Activated CD4-positive, alpha-beta T cell treated with anti-CD3 and anti-CD28 coated beads, Interleukin-10, Interleukin-2, amounts not matched to agents 100 ng/mL and 50 ng/mL, durations not matched to agents 16 hours and 8 hours (primary cell): ENCODE measurements at regions not wholly inside any gene's neighbourhood (a gene's known extent, or its start where the extent isn't known, plus 50 kb on each side); places are given as distances from the start of the nearest gene placed in this dataset.
"Not testable (repeated sequence)": the region's sequence is repeated elsewhere in the genome, so short reads cannot be mapped to it uniquely, and the experiment has no call there.

Experiments used
- DNase-seq: peaks from one replicate; pipeline ENCODE4 v3.0.0-alpha.2; 2020

DNA sequence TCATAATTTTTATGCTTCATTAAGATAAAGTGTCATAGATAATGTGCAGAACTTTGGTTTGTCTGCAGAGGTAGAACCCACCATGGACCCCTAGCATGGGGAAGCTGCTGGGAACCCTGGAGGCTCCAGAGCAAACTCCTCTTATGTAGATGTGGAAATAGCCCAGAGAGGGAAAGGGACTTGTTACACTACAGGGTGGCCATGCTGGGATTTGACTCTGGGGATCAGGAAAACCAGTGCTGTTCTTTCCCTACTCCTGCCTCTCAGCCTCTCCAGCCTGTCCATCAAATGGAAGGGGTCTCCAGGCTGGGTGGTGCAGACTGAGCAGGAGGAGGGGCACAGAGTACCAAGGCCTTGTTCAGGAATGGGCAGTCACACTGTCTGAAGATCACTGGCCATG lies 54.2 kb downstream of the MSX1 start:
- DNase-seq, result no peak

DNA sequence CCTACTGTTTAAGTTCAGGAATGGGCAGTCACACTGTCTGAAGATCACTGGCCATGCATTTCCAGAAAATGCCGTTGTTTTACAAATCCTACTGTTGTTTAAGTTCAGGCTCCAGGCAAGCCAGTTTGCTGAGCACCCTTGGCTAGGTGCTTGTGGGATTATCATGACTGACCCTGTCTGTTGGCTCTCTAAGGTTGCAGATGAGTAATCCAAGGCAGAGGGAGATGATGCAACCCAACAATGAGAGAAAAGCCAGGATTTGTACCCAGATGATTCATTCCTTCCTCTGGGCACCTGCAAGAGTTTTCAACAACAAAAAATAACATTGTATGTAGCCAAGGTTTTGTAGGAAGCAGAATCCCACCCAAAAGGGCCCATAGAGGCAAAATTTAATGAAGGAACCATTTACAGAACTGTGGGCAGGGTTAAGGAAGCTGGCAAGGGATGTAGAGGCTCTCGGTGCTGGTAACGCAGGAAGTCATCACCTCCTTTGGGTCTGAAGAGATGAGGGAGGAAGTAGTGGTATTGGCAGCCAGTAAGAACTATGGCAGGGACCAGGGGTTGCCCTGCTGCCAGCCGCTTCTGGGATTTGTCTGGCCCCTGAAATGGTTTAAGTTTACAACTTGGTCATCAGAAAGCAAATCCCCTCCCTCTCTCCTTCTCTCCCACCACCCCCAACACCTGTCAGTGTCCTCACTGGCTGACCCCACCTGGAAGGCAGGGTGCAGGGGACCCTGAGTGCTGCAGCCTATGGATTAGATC lies 54.8 kb downstream of the MSX1 start:
- peak; percentile 2 for DNase-seq

DNA sequence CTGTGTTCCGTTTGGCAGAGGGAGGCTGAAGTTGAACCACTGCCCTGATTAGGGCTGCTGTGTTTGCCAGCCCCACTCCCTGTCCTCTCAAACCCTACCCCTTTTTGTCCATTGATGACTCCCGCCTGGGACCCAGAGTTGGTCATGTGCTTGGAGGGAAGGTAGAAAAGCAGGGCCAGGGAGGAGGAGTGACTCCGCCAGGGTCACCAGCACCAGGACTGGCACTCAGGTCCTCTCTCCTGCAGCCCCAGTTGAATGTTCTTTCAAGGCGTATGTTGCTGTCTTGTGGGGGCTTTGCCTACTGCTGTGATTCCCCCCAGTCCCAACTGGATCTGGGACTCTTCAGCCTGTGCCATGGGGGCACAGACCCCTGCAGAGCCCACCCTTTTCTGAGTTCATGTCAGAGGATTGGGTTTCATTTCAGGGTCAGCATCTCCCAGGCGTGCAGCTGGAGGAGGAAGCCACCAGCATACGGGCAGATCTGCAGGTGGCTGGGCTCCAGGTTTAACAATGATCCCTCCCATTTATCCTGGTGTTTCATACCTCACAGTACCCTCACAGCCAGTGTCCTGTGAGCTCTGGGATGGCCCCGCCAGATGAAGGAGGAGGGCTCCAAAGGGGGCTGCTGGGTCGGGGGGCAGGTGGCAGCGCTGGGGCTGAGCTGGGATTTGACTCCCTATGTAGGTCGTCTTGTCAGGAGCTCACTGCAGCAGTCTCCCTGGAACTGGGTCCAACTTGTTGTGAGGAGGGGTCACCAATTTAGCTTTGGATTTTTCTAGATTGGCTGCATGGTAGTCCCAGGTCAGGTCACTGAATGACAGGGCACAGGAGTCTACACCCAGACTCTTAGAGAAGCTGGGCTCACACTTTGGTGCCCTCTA lies 55.7 kb downstream of the MSX1 start:
- no peak for DNase-seq

DNA sequence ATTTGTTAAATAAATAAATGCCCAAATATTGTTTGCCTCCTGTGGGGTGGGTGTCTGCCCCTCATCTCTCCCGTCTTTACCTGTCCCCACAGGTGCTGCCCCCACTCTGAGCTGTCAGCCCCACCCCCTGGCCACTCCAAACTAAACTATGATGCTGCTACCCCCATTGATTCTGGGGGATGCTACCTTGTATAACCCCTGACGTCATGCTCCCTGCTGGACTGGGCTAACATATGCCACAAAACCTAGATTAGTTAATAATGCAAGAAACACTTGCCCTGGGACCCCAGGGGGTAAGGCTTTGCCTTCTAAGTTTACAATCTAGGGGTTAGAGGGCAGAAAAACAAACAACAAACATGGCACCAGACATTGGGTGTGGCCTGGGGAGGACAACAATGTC lies 58.6 kb downstream of the MSX1 start:
- DNase-seq, result no peak

DNA sequence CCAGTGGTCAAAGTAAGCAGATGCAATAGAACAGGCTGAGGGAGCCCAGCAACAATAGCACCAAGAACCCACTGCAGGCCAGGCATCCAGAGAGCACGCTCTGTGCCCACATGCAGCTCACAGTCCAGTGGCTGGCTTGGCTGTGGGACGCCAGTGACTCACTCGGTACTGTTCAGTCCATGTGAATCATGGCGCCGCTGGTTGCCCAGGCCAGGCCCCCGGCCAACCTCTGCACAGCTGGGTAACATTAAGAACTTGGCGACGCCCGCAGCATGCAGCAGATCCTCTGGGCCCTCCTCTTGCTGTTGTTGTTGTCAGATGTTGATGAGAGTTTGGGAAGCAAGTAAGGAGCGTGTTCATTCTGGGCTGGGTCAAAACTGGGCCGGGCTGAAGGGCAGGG lies 60.5 kb downstream of the MSX1 start:
- DNase-seq, result no peak

DNA sequence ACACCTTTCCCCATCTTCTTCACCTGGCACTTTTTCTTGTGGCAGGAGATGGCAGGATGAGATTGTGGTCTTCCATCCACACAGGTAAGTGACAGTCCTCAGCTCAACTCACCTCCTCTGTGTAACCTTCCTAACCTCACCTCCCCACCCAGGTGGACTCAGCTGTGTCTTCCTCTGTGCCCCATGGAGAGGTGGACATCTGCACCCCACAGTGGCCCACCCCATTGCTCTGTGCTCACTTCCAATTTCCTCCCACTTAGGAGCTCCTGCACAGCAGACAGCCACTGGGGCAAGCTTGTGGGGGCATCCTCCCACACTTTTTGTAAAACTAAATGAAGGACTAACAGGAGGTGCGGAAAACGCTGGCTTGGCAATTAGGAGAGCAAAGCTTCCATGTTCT lies 61.6 kb downstream of the MSX1 start:
- no peak for DNase-seq

DNA sequence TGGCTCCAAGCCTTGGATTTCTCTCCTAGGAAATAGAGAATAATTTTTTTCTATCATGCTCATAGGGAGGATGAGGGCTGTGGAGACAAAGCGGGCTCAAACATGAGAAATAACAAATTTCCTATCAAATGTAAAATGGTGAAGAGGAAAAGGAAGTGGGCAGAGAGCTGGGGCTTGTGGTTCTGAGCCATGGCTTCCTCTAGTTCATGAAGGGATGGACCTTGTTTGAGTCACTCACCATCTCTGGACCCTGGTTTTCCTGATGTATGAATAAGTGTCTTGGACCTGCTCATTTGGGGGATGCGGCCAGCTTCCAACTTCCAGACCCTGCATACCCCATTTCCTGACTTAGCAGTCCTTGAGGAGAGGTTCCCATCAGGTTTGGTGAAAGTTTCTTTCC lies 63.0 kb downstream of the MSX1 start:
- DNase-seq, result no peak

DNA sequence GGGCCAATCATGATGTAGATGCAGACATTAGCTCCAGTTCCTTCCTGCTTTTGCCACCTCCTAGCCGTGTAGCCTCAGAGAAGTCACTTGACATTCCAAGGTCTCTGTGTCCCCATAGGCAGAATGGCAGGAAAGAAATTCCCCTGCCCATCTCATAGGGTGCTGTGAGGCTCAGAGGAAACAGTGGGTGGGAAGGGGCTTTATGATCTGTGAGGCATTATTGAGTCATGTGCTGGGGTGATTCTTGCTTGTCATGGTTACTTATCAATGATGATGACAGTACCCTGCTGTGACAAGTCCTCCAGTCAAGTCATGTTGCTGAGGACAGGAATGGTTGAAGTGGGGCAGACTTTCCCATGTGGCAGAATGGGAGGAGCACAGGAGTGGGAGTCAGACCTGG lies 63.7 kb downstream of the MSX1 start:
- DNase-seq, result no peak

DNA sequence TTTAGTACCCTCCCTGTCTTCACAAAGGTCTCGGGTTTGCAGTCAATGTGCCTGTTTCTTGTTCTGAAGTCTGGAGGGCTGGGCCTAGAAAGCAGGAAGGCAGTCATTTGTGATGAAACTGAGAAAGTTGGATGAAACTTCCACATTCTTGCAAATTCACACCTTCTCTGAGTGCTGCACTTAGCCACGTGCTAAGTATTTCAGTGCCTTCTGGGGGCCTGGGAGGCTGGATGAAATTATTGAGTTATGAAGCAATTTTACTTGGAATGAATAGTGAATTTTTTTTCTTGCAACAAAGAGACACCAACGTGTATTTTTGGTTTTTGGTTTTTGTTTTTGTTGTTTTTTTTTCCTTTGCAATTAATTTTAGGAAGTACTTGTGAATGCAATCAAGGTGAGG lies 71.2 kb downstream of the MSX1 start:
- no peak for DNase-seq

DNA sequence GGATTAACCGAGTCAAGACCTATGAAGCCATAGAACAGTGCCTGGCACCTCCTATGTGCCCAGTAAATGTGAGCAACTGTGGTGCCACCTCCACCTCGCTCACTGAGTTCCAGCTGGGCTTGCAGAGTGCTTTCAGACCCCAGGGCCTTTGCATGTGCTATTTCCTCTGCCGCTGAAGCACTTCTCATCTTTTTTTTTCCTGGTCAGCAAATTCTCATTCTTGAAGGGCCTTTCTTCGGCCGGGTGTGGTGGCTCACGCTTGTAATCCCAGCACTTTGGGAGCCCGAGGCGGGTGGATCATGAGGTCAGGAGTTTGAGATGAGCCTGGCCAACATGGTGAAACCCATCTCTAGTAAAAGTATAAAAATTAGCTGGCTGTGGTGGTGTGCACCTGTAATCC lies 76.5 kb downstream of the MSX1 start:
- no peak for DNase-seq

DNA sequence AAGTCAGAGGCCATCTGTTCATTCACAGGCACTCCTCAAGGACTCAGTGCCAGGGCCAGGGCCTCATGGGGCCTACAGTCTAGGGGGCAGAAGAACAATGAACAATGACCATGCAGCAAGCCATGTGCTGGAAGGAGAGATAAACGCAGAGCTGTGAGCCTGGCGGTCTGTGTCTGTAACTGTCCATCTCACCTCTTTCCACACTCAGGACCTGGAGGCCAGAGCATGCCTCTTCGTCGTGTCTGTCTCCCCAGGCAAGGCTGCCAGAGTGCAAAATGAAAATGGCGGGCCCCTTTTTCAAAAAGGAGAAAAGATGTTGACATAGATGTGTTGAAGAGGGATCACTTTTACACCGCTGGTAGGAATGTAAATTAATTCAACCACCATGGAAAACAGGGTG lies 78.5 kb downstream of the MSX1 start:
- DNase-seq, result no peak

DNA sequence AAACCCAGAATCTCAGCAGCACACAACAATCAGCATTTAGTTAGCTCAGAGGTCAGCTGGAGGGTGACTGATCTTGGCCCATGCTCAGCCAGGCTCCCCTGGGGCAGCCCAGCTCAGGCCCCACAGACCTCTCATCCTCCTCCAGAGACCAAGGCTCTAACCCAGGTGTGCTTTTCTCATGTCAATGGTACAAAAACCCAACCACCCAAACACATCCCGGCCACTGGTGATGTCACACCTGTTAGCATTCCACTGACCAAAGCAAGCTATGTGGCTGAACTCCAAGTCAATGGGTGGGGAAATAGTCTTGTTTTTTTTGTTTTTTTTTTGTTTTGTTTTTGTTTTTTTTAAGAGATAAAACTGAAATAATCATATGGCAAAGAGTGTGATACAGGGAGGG lies 77.5 kb downstream of the CYTL1 start:
- DNase-seq, result no peak

DNA sequence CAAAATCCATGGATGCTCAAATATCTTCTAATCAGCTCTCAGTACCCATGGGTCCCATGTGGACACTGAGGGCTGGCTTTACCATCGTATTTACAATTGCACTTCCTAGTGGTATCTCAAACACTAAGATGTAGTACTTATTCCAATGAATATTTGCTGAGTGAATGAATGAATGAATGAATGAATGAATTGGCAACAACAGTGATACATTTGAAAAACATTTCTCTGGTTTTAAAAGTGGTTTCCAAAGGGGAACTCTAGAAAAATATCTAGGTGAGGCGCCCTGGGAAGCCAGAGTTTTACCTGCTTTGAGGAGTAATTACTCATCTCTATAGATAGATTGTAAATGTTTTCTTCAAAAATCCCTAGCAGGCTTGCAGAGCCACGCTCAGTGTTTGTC lies 76.6 kb downstream of the CYTL1 start:
- DNase-seq, result no peak

DNA sequence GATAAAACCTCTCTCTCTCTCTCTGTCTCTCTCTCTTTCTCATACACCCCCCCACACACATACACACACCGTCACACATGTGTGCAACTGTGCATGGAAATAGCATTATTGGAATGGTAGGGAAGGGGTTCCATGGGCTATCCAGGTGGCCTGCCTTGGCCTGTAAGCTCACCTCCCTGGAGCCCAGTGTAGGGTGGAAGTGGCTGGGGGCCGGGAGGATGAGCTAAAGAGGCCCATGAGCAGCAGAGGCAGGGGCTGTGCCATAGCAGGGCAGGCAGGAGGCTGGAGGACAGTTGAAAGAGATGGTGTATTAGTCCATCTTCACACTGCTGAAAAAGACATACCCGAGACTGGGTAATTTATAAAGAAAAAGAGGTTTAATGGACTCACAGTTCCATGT lies 74.2 kb downstream of the CYTL1 start:
- DNase-seq, result no peak

DNA sequence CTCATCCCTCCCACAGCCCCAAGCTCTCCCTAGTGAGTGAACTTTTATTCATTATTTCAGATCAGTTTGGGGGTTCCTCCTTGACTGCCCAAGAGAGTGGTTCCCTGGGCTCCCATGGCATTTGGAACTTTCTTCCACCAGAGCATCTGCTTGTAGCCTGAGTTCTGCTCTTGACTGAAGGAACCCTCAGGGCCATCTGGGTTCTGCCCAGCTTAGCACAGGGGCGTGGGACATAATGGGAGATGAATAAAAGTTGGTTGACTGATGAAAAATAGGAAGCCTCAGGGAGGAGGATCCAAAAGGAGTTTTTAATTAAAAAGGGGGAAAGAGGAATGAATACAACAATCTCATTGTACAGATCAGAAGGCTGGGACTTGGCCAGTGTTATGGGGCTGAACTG lies 73.4 kb downstream of the CYTL1 start:
- DNase-seq, result no peak

DNA sequence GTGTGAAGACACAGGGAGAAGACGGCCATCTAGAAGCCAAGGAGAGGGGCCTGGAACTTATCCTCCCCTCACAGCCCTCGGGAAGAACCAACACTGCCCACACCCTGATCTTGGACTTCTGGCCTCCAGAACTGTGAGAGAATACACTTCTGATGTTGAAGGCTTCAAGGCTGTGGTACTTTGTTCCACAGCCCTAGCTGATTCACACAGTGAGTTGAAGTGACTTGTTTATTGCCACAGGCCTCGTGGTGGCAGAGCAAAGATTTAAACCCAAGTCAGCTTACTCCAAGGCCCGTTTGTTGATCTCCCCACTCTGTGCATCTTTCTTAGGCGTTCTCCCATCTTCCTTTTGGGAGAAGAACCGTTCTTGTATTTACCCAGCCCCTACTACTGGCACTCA lies 72.8 kb downstream of the CYTL1 start:
- DNase-seq, result no peak

DNA sequence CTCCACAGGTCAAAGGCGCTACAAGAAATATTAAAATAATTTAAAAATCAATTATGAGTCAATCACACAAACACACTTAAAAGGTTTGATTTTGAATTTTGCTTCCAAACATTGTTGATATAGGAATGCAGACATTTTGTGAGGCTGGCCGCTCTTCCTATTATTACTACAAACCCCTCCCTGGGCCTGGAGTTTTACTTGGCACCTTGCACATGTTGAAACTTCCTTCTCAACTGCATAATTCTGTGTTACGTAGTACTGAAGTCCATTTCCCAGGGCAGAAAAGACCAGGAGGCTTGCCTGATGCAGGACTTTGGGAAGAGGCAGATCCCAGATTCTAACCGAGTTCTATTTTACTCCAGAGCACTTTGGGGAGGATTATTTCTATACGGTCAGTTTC lies 71.5 kb downstream of the CYTL1 start:
- no peak for DNase-seq

DNA sequence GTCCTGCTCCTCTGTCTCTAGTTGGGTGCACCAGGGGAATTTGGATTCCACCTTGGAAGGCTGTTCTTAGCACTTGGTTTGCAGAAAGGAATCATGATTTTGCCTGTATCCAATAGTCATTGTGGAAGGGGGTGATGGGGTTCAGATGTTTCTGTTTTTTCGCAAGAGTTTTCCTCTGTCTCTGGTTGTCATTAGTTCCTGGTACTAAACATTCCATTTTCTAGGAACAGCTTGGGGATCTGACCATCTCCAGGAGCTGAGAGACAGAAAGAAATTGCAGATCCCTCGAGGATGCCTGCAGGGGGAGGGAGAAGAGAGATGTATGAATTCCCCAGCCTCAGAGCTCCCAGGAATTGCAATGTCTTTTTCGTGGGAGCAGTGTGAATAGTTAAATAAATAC lies 70.9 kb downstream of the CYTL1 start:
- DNase-seq, result no peak

DNA sequence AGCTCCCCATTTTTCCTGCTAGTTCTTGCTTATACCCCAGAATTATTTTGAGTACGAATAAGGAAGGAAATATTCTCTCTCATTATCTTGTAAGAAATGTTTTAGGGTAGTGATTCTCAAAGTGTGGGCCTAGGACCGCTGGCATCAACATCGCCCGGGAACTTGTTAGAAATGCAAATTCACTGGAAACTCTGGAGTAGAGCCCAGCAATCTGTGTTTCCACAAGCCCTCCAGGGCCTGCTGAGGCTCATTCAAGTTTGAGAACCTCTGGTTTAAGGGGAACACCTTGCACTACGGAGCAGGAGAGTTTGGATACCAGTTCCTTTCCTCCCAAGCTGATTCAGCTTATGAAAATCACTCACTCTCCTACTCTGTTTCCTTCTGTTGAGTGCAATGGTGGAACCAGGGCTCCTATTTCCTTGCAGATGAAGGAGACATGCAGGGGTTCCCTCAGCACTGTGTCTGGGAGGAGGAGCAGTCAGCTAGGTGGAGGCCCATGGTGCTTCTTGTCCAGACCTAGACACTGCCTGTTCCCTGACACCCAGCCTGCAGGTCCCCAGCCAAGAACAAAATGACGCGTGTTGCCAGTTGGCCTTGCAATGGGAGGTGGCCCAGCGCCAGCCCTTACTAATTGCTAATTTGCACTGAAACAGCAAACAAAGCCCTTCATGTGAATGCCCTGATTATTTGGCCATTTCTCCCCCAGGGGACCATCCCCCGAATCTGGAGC lies 68.5 kb downstream of the CYTL1 start:
- no peak for DNase-seq

DNA sequence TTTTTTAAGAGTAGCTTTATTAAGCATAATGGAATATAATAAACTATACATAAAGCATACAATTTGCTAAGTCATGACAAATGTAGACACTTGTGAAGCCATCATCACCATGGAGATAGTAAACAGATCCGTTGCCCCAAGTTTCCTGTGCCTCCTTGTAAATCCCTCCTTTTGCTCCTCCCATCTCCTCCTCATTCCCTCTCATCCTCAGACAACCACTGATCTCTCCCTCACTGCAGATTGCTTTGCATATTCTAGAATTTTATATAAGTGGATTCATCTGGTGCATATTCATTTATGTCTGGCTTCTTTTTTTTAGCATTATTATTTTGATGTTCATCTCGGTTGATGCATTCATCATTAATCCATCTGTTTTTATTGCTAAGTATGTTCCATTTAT lies 67.0 kb downstream of the CYTL1 start:
- DNase-seq, result no peak

DNA sequence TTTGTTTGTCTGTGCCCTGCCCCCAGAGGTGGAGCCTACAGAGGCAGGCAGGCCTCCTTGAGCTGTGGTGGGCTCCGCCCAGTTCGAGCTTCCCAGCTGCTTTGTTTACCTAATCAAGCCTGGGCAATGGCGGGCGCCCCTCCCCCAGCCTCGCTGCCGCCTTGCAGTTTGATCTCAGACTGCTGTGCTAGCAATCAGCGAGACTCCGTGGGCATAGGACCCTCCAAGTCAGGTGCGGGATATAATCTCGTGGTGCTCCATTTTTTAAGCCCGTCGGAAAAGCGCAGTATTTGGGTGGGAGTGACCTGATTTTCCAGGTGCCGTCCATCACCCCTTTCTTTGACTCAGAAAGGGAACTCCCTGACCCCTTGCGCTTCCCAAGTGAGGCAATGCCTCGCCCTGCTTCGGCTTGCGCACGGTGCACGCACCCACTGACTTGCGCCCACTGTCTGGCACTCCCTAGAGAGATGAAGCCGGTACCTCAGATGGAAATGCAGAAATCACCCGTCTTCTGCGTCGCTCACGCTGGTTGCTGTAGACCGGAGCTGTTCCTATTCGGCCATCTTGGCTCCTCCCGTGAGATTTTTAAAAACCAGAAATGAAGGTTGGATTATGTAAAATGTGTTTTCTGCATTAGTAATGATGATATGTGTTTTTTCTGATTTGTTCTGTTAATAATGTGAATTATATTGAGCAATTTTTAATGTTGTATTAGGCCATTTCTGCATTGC lies 59.7 kb downstream of the CYTL1 start:
- not testable (repeated sequence) for DNase-seq

DNA sequence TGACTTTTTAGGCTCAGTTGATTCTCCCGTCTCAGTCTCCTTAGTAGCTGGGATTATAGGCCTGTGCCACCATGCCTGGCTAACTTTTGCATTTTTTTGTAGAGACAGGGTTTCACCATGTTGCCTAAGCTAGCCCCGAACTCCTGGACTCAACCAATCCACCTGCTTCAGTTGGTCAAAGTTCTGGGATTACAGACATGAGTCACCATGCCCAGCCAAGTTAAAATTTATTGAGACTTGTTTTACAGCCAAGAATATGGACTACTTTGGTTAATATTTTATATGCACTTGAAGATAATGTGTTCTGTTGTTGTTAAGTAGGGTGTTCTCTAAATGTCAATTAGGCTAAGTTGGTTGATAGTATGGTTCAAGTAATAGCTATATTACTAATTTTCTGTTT lies 58.7 kb downstream of the CYTL1 start:
- DNase-seq, result no peak

DNA sequence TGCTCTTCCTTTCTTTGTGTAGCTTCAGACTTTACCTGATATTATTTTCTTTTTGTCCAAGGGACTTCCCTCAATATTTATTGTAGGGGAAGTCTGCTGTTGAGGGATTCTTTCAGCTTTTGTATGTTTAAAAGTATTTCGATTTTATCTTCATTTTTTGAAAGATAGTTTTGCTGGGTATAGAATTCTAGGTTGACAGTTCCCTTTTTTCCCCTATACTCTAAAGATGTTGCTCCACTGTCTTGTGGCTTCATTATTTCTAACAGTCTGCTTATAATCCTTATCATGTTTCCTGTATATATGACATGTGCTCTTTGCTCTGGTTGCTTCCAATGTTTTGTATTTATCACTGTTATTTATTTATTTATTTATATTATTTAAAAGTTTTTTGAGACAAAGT lies 57.3 kb downstream of the CYTL1 start:
- no peak for DNase-seq
